PFSK-1 (cell line): ENCODE measurements at regions not wholly inside any gene's neighbourhood (a gene's known extent, or its start where the extent isn't known, plus 50 kb on each side); places are given as distances from the start of the nearest gene placed in this dataset.

Experiments used
- FOXP2 ChIP-seq: optimal IDR thresholded peaks from 2 replicates; pipeline ENCODE3; 2011; ENCODE audit warnings: borderline replicate concordance, control low read depth, inconsistent platforms; ENCODE audit not compliant: insufficient read depth; ENCODE audit errors: extremely low read length, extremely low read depth
- POLR2AphosphoS5 ChIP-seq: IDR thresholded peaks from 2 replicates; pipeline ENCODE4 v1.6.1; 2012; ENCODE audit warnings: low read depth, mild to moderate bottlenecking, control low read depth, low read length, moderate library complexity
- REST ChIP-seq, 2 experiments: IDR thresholded peaks; 2 replicates each; pipeline versions ENCODE4 v1.6.1 to v1.8.0; 2011 to 2012; ENCODE audit warnings: low read depth in 2 of 2, low read length in 2 of 2, control low read depth in 1 of 2, inconsistent platforms in 1 of 2, mild to moderate bottlenecking in 1 of 2, moderate library complexity in 1 of 2; ENCODE audit not compliant: insufficient read depth in 1 of 2
- SIN3A ChIP-seq: IDR thresholded peaks from 2 replicates; pipeline ENCODE4 v1.6.1; 2012; ENCODE audit warnings: mild to moderate bottlenecking, low read length, moderate library complexity, borderline replicate concordance; ENCODE audit not compliant: insufficient read depth
- TAF1 ChIP-seq: IDR thresholded peaks from 2 replicates; pipeline ENCODE4 v1.6.1; 2012; ENCODE audit warnings: low read length, control low read depth, borderline replicate concordance; ENCODE audit not compliant: insufficient read depth

DNA sequence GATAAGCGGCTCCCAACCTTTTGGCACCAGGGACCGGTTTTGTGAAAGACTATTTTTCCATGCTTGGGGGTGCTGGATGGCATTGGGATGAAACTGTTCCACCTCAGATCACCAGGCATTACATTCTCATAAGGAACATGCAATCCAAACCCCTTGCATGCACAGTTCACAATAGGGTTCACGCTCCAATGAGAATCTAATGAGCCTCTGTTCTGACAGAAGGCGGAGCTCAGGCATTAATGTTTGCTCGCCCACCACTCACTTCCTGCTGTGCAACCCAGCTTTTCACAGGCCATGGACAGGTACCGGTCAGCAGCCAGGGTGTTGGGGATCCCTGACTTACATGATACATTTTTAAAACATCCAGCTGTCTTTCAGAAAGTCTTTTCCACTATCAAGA is 187.3 kb downstream of the SLC39A8 start:
- TF ChIP-seq FOXP2, result no peak
- no peak for TF ChIP-seq SIN3A
- no peak for TF ChIP-seq POLR2AphosphoS5
- no peak for TF ChIP-seq REST (IDR thresholded peaks at IDR 0.05; ENCODE audit: insufficient read depth in 1 of 2, low read depth in 2 of 2, low read length in 2 of 2)
- no peak for TF ChIP-seq TAF1

DNA sequence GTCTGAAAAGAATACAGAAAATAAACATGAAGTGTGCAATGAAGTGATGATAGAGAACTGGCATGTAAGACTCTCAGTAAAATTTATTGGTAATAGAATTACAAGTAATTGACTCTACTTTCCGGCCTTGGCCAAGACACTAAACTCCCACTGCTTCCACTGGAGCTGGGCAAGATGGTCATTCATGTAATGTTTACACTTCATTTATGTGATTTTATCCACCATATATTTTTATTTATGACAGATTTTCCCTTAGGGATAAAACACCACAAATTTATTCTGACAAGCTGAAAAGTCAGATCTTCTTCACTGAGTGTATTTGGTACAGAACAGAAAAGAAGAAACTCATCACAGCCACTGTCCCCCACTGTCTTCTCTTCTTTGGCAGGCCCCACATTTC is 191.9 kb downstream of the SLC39A8 start:
- TF ChIP-seq FOXP2, result no peak
- TF ChIP-seq SIN3A, result no peak
- no peak for TF ChIP-seq TAF1
- TF ChIP-seq REST (IDR thresholded peaks at IDR 0.05; ENCODE audit: insufficient read depth in 1 of 2, low read depth in 2 of 2, low read length in 2 of 2), result no peak
- no peak for TF ChIP-seq POLR2AphosphoS5

DNA sequence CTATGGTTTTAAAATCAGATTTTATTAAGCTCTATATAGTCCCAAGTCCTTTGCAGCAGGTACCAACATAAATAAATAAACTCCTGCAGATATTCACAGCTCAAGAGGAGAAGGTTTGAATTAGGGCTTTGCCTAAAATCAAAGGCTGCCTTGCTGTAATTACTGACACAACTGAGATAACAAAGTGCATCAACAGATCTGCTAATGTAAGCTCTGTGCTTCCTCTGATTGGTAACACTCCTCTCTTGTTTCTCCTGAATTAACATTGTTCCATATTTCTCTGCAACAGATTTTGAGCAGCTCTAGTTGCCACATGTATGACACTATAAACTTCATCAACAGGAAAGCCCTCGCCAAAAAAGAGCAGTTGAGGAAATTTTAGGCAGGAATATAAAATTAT is 193.6 kb downstream of the SLC39A8 start:
- TF ChIP-seq REST (IDR thresholded peaks at IDR 0.05; ENCODE audit: insufficient read depth in 1 of 2, low read depth in 2 of 2, low read length in 2 of 2), result no peak
- no peak for TF ChIP-seq TAF1
- TF ChIP-seq POLR2AphosphoS5, result no peak
- TF ChIP-seq FOXP2, result no peak
- TF ChIP-seq SIN3A, result no peak

DNA sequence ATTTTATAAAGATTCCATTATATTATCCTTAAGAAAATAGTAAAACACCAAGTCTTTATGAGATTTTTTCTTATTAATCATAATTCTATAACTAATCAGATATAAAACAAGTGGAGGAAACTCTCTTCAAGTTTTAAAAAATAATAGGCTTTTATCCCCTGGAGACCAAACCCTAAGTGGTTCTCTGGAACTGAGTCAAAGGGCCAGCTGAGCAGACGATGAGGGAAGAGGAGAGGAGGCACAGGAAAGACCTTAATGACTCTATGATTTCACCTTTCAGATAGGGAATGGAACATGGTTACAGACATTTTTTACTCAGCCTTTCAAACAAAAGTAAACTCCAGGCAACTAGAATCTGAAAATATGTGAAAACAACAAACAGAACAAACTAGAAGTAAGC is 201.8 kb downstream of the SLC39A8 start:
- TF ChIP-seq TAF1 (no peak), SIN3A (no peak), POLR2AphosphoS5 (no peak), REST (IDR thresholded peaks at IDR 0.05; ENCODE audit: insufficient read depth in 1 of 2, low read depth in 2 of 2, low read length in 2 of 2) (no peak), FOXP2 (no peak)

DNA sequence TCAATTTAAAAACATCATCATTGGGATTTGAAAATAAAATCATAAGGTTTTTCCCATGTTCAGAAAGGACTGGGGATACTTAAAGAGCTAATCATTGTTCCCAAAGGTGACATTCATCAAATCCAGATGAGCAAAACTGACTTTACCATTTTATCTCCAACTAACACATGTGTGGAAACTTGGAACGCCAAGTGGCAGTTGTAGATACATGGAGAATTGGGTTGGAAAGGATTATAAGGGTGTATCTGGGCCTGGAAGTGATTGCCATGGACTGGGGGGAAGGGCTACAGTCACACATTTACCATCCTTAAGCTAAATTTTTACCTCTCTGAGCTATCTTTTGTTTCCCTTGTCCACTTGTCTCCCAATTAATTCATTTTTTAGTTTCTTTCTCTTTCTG is 203.4 kb downstream of the SLC39A8 start:
- TF ChIP-seq SIN3A (no peak), REST (IDR thresholded peaks at IDR 0.05; ENCODE audit: insufficient read depth in 1 of 2, low read depth in 2 of 2, low read length in 2 of 2) (no peak), TAF1 (no peak), FOXP2 (no peak), POLR2AphosphoS5 (no peak)
